Effector memory CD8-positive, alpha-beta T cell (primary cell): ENCODE measurements at regions not wholly inside any gene's neighbourhood (a gene's known extent, or its start where the extent isn't known, plus 50 kb on each side); places are given as distances from the start of the nearest gene placed in this dataset.

Experiments used
- ATAC-seq: fragments of 150-1000 bp; cut with Tn5 transposase; replicated peaks from 2 replicates; pipeline ENCODE4 v1.10.0; 2021; ENCODE audit warnings: mild to moderate bottlenecking, moderate library complexity
- DNase-seq, 3 experiments: peaks; one replicate each; pipeline ENCODE4 v3.0.0; 2021
- H3K27ac Mint-ChIP-seq, 2 donors: one replicate each; pipeline ENCODE4 v1.8.0; 2022; ENCODE audit warnings: mild to moderate bottlenecking in 2 of 2, mixed read lengths in 2 of 2, moderate library complexity in 2 of 2
- H3K27me3 Mint-ChIP-seq, 2 donors: one replicate each; pipeline ENCODE4 v1.8.0; 2022; ENCODE audit warnings: mixed read lengths in 2 of 2
- H3K36me3 Mint-ChIP-seq: one replicate; pipeline ENCODE4 v1.8.0; 2022; ENCODE audit warnings: mild to moderate bottlenecking, moderate library complexity, mixed read lengths; ENCODE audit not compliant: insufficient read depth
- H3K4me1 Mint-ChIP-seq, 2 donors: one replicate each; pipeline ENCODE4 v1.8.0; 2022; ENCODE audit warnings: low read depth in 2 of 2, mixed read lengths in 2 of 2
- H3K4me3 Mint-ChIP-seq, 2 donors: one replicate each; pipeline ENCODE4 v1.8.0; 2022; ENCODE audit warnings: mild to moderate bottlenecking in 2 of 2, mixed read lengths in 2 of 2, moderate library complexity in 2 of 2
- H3K9me3 Mint-ChIP-seq, 2 donors: one replicate each; pipeline ENCODE4 v1.8.0; 2022; ENCODE audit warnings: mixed read lengths in 2 of 2

GRCh38 chr1:116299248-116299647 is 73.8 kb upstream of the ATP1A1 start:
- Mint-ChIP-seq H3K27ac (no peak overlapping the region), H3K4me3 (no peak overlapping the region), H3K36me3 (no peaks in the 10 kb centered on the region), H3K9me3 (no peaks in the 10 kb centered on the region), H3K4me1 (peaks cover 0 to 2% of the 10 kb centered on the region in 2 donors), H3K27me3 (no peaks in the 10 kb centered on the region)
- ATAC-seq (no peak), DNase-seq (no peak)

DNA sequence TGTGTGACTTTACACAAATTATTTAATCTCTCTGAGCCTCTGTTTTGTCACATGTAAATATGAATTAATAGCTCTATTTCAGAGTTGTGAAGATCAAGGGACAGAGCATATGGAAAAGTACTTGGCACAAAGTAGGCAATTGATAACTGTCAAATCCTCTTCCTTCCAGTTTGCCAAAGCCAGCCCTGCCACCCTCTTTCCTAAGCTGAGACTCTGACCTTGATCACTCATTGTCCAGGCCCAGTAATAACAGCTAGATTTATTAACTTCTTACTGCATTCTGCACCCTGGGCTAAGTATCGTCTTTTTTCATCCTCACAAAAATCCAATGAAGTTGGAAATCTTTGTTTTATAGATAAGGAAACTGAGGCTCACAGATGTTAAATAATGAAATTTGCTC is 70.8 kb upstream of the ATP1A1 start:
- Mint-ChIP-seq H3K4me3 (no peak overlapping the region), H3K36me3 (no peaks in the 10 kb centered on the region), H3K27ac (no peak overlapping the region), H3K4me1 (peaks cover 0 to 2% of the 10 kb centered on the region in 2 donors), H3K27me3 (no peaks in the 10 kb centered on the region), H3K9me3 (no peaks in the 10 kb centered on the region)
- ATAC-seq, result no peak
- DNase-seq, result no peak

DNA sequence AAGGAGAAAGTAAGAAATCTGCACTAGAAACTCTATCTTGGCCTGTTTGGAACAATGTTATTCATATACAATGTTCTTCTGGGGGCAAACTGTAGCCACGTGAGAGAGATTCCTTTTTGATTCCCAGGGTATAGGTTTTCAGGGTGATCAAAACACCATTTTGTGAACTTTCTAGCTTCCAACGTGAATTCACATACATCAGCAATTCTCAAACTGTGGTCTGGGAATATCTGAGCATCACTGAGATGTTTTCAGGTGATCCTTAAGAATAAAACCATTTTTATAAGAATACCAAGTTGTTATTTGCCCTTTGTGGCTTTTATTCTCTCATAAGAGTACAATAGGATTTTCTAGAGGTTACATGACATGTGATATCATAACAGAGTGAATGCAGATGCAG is 66.9 kb upstream of the ATP1A1 start:
- Mint-ChIP-seq H3K27me3 (no peaks in the 10 kb centered on the region), H3K36me3 (no peaks in the 10 kb centered on the region), H3K27ac (no peak overlapping the region), H3K9me3 (no peaks in the 10 kb centered on the region), H3K4me3 (no peak overlapping the region), H3K4me1 (peaks cover 0 to 1% of the 10 kb centered on the region in 2 donors)
- no peak for ATAC-seq
- no peak for DNase-seq

DNA sequence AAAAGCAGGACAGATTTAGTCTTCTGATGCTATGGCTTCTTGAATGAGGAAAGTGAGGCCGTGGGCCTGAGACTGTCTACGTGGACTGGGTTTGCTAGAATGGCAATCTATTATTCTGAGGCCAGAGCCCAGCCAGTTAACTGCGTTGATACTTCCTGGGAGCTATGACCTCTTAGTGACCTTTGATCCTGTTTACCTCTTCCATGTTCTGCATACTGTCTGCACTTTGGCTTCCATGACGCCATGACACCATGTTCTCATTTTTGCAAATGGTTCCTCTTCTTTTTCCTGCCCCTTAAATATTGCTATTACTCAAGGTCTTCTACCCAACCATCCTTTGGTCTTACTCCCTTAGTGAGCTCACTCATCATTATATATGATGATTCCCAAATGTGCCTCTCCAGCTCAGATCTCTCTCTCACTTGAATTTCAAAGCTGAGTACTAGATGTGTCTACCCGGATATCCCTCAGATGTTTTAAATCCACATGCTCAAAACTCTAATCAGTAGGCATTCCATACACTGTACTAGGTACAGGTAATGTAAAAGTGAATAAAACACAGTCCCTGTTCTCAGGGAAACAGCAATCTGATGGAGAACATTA is 66.1 kb upstream of the ATP1A1 start:
- no peak for ATAC-seq
- Mint-ChIP-seq H3K9me3 (no peaks in the 10 kb centered on the region), H3K36me3 (no peaks in the 10 kb centered on the region)

GRCh38 chr1:116308276-116308675 is 64.8 kb upstream of the ATP1A1 start:
- Mint-ChIP-seq H3K4me1 (peaks cover 0 to 1% of the 10 kb centered on the region in 2 donors), H3K27me3 (no peaks in the 10 kb centered on the region), H3K9me3 (no peaks in the 10 kb centered on the region), H3K27ac (no peak overlapping the region), H3K4me3 (no peak overlapping the region), H3K36me3 (no peaks in the 10 kb centered on the region)
- ATAC-seq, result no peak
- no peak for DNase-seq

More for the DNA sequence above, 66.1 kb upstream of the ATP1A1 start:
- Mint-ChIP-seq H3K27ac (no peak overlapping the region), H3K27me3 (no peaks in the 10 kb centered on the region), H3K4me1 (peaks cover 0 to 1% of the 10 kb centered on the region in 2 donors), H3K4me3 (no peak overlapping the region)
- no peak for DNase-seq

DNA sequence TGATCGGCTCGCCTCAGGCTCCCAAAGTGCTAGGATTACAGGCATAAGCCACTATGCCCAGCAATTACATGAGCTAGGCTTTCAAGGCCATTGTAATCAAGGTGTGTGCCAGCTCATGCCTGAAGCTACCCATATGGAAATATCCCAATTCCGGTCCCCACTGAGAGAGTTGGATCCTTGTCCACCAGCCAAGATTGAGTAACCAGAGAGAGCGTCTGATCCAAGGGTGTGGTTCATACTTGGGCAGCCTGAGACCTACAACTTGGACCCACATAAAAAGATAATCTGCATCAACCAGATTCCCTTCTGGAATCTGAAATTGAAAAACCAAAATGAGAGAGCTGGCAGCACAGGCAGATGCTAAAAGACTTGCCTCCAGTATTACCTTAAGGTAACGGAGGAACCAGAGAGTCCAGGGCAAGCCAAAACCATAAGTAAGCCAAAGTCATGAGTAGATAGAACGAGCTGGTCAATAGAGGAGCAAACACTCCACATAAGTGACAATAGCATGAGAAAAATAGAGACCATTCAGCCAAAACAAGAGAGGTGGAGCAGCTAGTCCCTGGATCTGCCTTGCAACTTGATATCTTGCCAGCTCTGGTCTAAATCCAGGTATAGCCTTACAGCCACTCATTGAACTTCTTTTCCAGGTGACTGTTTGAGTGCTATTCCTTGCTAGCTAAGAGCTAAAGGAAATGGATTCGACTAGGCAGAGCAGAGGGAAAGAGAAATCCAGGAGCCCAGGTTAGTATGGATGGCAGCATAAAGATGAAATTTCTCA is 63.8 kb upstream of the ATP1A1 start:
- H3K4me1 Mint-ChIP-seq, result peaks cover 0 to 1% of the 10 kb centered on the region in 2 donors
- H3K4me3 Mint-ChIP-seq, result no peak overlapping the region
- H3K9me3 Mint-ChIP-seq, result no peaks in the 10 kb centered on the region
- DNase-seq, result no peak
- no peaks in the 10 kb centered on the region for H3K36me3 Mint-ChIP-seq
- H3K27me3 Mint-ChIP-seq, result no peaks in the 10 kb centered on the region
- no peak overlapping the region for H3K27ac Mint-ChIP-seq
- ATAC-seq, result no peak

DNA sequence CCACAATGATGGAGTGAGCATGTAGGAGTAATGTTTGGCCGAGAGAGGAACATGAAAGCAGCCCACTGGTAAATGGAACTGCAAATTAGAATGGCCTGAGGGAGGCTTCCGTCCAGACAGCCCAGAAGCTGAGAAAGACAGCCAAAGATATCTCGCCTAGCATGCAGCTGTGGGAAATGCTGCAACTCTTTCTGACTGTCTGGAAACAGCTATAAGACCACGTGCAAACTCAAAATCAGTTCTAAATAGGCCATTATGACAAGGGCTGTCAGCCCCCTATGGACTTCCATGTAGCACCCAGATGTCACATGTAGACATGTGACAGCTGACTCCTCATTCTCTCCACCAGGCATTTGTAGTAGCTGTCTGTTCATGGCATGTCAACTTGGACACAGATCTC is 62.9 kb upstream of the ATP1A1 start:
- H3K9me3 Mint-ChIP-seq, result no peaks in the 10 kb centered on the region
- H3K4me1 Mint-ChIP-seq, result peaks cover 0 to 1% of the 10 kb centered on the region in 2 donors
- DNase-seq (no peak), ATAC-seq (no peak)
- no peak overlapping the region for H3K4me3 Mint-ChIP-seq
- H3K27me3 Mint-ChIP-seq, result no peaks in the 10 kb centered on the region
- peak overlapping the region; percentile 22 to 42 for H3K27ac Mint-ChIP-seq
- H3K36me3 Mint-ChIP-seq, result peaks cover 2% of the 10 kb centered on the region

- ATAC-seq, result no peak
- no peak overlapping the region for H3K4me3 Mint-ChIP-seq
- peaks cover 3% of the 10 kb centered on the region for H3K36me3 Mint-ChIP-seq
- peaks cover 0 to 1% of the 10 kb centered on the region in 2 donors for H3K4me1 Mint-ChIP-seq
- no peaks in the 10 kb centered on the region for H3K9me3 Mint-ChIP-seq
- no peak for DNase-seq
- H3K27me3 Mint-ChIP-seq, result no peaks in the 10 kb centered on the region
- H3K27ac Mint-ChIP-seq, result no peak overlapping the region
These were observed 61.9 kb upstream of the ATP1A1 start for GRCh38 chr1:116311193-116311592.

DNA sequence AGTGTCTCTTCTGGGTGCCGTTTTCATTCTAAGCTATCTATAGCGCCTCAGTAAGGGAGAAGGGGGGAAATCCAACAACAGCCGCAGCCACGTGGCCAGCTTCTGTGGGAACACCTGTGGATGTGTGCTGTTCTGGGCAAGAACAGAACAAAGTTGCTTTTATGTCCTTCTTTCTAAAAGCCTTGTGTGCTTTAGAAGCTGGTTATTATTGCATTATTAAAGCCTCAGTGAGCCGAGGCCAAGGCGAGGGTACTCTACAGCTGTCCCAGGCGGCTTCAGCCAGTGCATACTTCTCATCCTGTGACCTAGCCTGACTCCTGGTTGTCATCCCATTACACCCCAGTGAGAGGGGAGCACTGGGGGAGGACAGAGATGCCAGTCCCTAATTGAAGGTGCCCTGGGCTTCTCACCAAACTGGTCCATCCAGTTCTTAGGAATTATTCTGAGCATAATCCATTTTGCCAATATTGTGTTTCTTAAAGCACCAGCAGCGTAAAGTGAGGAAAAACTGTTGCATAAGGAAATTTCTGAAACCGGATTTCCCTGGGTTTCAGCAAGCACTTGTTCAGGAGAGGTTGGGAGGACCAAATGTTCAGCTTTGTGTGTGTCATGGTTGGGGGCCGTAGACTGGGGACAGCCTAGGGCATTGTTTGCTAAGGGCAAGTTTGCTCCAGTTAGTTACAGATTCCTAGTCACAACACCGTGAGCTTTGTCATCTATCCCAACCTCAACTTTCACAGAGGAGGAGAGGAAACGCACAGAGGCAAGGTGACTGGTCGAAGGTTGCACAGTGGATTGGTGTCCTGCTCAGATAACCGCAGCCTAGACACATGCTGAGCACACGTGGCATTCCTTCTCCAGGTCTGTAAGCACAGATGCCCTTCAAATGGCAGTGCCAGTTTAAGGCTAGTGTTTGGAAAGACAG is 61.0 kb upstream of the ATP1A1 start:
- H3K9me3 Mint-ChIP-seq, result no peaks in the 10 kb centered on the region
- H3K27me3 Mint-ChIP-seq, result no peaks in the 10 kb centered on the region
- ATAC-seq (no peak), DNase-seq (no peak)
- peaks cover 0 to 1% of the 10 kb centered on the region in 2 donors for H3K4me1 Mint-ChIP-seq
- H3K27ac Mint-ChIP-seq, result no peak overlapping the region
- peaks cover 3% of the 10 kb centered on the region for H3K36me3 Mint-ChIP-seq
- H3K4me3 Mint-ChIP-seq, result no peak overlapping the region

DNA sequence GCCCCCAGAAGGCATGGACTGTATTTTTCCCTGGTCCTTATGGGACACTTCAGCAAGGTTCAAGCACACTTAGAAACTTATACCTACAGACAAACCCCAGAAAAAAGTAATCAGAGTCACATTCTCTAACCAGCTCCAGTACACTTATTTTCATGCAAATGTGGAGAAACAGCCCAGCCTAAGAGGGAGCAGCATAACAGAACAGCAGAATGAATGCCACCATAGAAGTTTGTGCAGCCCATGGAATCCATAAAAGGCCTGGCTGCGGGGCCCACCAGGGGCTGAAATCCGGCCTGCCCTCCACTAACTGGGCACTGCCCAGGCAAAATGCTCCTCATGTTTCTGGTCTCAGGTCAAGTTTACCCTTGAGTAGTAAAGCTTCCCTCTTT is 60.4 kb upstream of the ATP1A1 start:
- H3K4me3 Mint-ChIP-seq, result no peak overlapping the region
- DNase-seq (no peak), ATAC-seq (no peak)
- no peaks in the 10 kb centered on the region for H3K27me3 Mint-ChIP-seq
- H3K9me3 Mint-ChIP-seq, result no peaks in the 10 kb centered on the region
- peaks cover 0 to 1% of the 10 kb centered on the region in 2 donors for H3K4me1 Mint-ChIP-seq
- no peak overlapping the region for H3K27ac Mint-ChIP-seq
- peaks cover 3% of the 10 kb centered on the region for H3K36me3 Mint-ChIP-seq

- no peak for DNase-seq
- Mint-ChIP-seq H3K4me3 (no peak overlapping the region), H3K4me1 (peaks cover 0 to 1% of the 10 kb centered on the region in 2 donors), H3K36me3 (peaks cover 3% of the 10 kb centered on the region), H3K27ac (no peak overlapping the region), H3K9me3 (no peaks in the 10 kb centered on the region), H3K27me3 (no peaks in the 10 kb centered on the region)
- ATAC-seq, result no peak
These were observed 59.3 kb upstream of the ATP1A1 start for GRCh38 chr1:116313776-116314175.

DNA sequence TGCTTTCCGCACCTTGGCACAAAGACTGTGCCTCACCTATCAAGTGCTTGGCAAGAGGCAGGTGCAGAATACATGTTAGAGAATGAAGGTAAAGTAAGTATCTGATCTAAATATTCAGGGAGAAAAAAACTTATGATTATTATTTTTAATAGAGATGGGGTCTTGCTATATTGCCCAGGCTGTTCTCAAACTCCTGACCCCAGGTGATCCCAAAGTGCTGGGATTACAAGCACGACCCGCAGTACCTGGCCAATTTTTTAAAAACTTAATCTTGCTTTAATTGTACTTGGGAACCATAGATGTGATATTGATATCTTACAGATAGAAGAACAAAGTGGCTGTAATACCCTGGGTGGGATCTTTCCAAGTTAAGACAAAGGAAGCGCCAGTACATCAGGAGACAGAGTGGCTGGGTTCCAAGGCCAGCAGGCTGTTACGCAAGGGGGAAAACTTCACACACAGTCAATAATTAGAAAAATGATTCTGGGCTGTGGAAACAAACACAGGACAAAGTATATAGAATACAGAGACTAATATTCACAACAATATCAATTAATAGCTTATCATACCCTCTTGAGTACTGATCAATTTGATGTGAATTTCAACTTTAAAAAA is 58.6 kb upstream of the ATP1A1 start:
- DNase-seq, result no peak
- Mint-ChIP-seq H3K36me3 (peaks cover 3% of the 10 kb centered on the region), H3K27me3 (no peaks in the 10 kb centered on the region), H3K4me1 (peaks cover 0 to 1% of the 10 kb centered on the region in 2 donors), H3K27ac (no peak overlapping the region), H3K4me3 (no peak overlapping the region), H3K9me3 (no peaks in the 10 kb centered on the region)
- no peak for ATAC-seq

- DNase-seq (no peak), ATAC-seq (no peak)
- H3K4me3 Mint-ChIP-seq, result no peak overlapping the region
- no peaks in the 10 kb centered on the region for H3K27me3 Mint-ChIP-seq
- peaks cover 3% of the 10 kb centered on the region for H3K36me3 Mint-ChIP-seq
- peaks cover 0 to 2% of the 10 kb centered on the region in 2 donors for H3K4me1 Mint-ChIP-seq
- H3K27ac Mint-ChIP-seq, result no peak overlapping the region
- H3K9me3 Mint-ChIP-seq, result no peaks in the 10 kb centered on the region
These were observed 56.7 kb upstream of the ATP1A1 start for GRCh38 chr1:116316373-116316772.
